GM12874 (cell line): ENCODE measurements at regions not wholly inside any gene's neighbourhood (a gene's known extent, or its start where the extent isn't known, plus 50 kb on each side); places are given as distances from the start of the nearest gene placed in this dataset.

Experiments used
- TF ChIP-seq, protein P1 (sequence below): IDR thresholded peaks from 2 replicates; pipeline ENCODE4 v1.5.1; 2011; ENCODE audit warnings: low read depth, mild to moderate bottlenecking, control low read depth, low read length, moderate library complexity; ENCODE audit not compliant: insufficient read depth

- TF ChIP-seq, protein P1, sequence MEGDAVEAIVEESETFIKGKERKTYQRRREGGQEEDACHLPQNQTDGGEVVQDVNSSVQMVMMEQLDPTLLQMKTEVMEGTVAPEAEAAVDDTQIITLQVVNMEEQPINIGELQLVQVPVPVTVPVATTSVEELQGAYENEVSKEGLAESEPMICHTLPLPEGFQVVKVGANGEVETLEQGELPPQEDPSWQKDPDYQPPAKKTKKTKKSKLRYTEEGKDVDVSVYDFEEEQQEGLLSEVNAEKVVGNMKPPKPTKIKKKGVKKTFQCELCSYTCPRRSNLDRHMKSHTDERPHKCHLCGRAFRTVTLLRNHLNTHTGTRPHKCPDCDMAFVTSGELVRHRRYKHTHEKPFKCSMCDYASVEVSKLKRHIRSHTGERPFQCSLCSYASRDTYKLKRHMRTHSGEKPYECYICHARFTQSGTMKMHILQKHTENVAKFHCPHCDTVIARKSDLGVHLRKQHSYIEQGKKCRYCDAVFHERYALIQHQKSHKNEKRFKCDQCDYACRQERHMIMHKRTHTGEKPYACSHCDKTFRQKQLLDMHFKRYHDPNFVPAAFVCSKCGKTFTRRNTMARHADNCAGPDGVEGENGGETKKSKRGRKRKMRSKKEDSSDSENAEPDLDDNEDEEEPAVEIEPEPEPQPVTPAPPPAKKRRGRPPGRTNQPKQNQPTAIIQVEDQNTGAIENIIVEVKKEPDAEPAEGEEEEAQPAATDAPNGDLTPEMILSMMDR = no peak
Observed at GRCh38 chr13:30552567-30552966, 65.2 kb upstream of the USPL1 start.

- TF ChIP-seq, protein P1 = no peak
Observed at GRCh38 chr13:30559274-30559673, 58.4 kb upstream of the USPL1 start.

- TF ChIP-seq, protein P1 = no peak
Observed at GRCh38 chr13:30560212-30560611, 57.5 kb upstream of the USPL1 start.

GRCh38 chr13:30561511-30561910 lies 56.2 kb upstream of the USPL1 start:
- TF ChIP-seq, protein P1 = no peak

- TF ChIP-seq, protein P1 = no peak
Observed at GRCh38 chr13:30564489-30564888, 53.2 kb upstream of the USPL1 start.

DNA sequence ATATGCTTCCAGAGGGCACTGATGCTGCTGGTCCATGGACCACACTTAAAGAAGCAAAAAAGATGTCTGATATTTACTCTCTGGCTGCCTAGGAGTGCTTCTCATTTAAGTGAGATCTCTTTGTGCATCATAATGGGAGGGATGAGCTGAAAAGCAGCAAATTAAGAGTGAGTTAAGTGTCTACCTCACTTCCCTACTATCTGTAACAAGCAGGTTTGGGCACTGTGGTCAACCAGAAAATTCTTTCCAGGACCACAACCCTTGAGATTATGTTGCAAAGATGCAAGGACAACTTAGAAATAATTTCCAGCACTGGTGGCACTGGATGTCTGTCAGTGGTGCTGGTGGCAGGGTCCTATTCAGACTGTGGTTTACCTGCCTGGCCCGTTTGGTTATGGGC lies 52.1 kb upstream of the USPL1 start:
- TF ChIP-seq, protein P1 = no peak

DNA sequence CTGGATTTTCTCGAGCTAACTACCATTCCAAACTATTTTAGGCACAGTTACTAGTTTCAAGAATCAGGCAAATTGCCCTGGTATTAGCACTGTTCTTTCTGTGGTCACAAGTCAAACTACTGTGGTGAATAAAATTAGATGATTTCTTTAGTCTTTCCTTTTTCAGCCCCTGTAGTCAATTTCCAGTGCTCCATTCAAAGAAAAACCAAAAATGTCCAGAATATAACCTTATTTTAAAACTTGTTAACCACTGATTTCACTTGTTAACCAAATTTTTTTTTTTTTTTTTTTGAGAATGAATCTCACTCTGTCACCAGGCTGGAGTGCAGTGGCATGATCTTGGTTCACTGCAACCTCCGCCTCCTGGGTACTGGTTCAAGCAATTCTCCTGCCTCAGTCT lies 50.6 kb upstream of the USPL1 start:
- TF ChIP-seq, protein P1 = no peak
